K562 (cell line): ENCODE measurements at regions not wholly inside any gene's neighbourhood (a gene's known extent, or its start where the extent isn't known, plus 50 kb on each side); places are given as distances from the start of the nearest gene placed in this dataset.

ENCODE experiments used
- CREB3 ChIP-seq: fragments of 450-650 bp; conservative IDR thresholded peaks from 2 replicates; pipeline ENCODE4 v1.6.1; 2016; ENCODE audit warnings: missing genetic modification characterization, low read depth, mild to moderate bottlenecking, missing compliant biosample characterization, moderate library complexity
- KLF13 ChIP-seq: fragments of 450-650 bp; IDR thresholded peaks from 2 replicates; pipeline ENCODE4 v1.6.1; 2016; ENCODE audit warnings: missing genetic modification characterization, low read depth, mild to moderate bottlenecking, missing compliant biosample characterization, moderate library complexity, borderline replicate concordance
- NEUROD1 ChIP-seq: fragments of 150-350 bp; IDR thresholded peaks from 2 replicates; pipeline ENCODE4 v1.6.1; 2014; ENCODE audit warnings: borderline replicate concordance, low read length, low read depth; ENCODE audit not compliant: partially characterized antibody
- NFIC ChIP-seq: fragments of 450-650 bp; IDR thresholded peaks from 2 replicates; pipeline ENCODE4 v1.6.1; 2017; ENCODE audit warnings: mild to moderate bottlenecking, inconsistent platforms
- REST ChIP-seq, 2 experiments: fragments of 450-650 bp; formaldehyde crosslinking in 1 of 2; IDR thresholded peaks; 2 replicates each; pipeline versions ENCODE4 v1.4.0 to v1.6.1; 2014 to 2020; ENCODE audit warnings: mild to moderate bottlenecking in 2 of 2, borderline replicate concordance in 1 of 2, low read depth in 1 of 2
- SP2 ChIP-seq: IDR thresholded peaks from 2 replicates; pipeline ENCODE4 v1.6.1; 2011; ENCODE audit warnings: mild to moderate bottlenecking, low read depth, low read length, moderate library complexity; ENCODE audit not compliant: poor library complexity, severe bottlenecking; ENCODE audit errors: extremely low read depth
- TF ChIP-seq, protein P1 (sequence below): fragments of 250-450 bp; sonication (Bioruptor Pico); IDR thresholded peaks from 2 replicates; pipeline ENCODE4 v1.4.0; 2020; ENCODE audit warnings: borderline replicate concordance

- TF ChIP-seq REST (IDR thresholded peaks at IDR 0.05; ENCODE audit: borderline replicate concordance) (peak; percentile 66), REST (CRISPR knock-in tag; IDR thresholded peaks at IDR 0.05; ENCODE audit: low read depth) (no peak), NFIC (0 out of 2 replicates have a peak, but pooled peaks have one; percentile 25), SP2 (no peak), KLF13 (no peak), NEUROD1 (no peak), CREB3 (tag) (no peak)
- TF ChIP-seq, protein P1, sequence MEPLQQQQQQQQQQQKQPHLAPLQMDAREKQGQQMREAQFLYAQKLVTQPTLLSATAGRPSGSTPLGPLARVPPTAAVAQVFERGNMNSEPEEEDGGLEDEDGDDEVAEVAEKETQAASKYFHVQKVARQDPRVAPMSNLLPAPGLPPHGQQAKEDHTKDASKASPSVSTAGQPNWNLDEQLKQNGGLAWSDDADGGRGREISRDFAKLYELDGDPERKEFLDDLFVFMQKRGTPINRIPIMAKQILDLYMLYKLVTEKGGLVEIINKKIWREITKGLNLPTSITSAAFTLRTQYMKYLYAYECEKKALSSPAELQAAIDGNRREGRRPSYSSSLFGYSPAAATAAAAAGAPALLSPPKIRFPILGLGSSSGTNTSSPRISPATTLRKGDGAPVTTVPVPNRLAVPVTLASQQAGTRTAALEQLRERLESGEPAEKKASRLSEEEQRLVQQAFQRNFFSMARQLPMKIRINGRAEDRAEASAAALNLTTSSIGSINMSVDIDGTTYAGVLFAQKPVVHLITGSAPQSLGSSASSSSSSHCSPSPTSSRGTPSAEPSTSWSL (CRISPR knock-in tag), result no peak
Measured at GRCh38 chr3:44114142-44114541, 127.5 kb upstream of the TOPAZ1 start (continued).
